WTC11 (cell line): ENCODE measurements at regions not wholly inside any gene's neighbourhood (a gene's known extent, or its start where the extent isn't known, plus 50 kb on each side); places are given as distances from the start of the nearest gene placed in this dataset.
"Not testable (repeated sequence)": the region's sequence is repeated elsewhere in the genome, so short reads cannot be mapped to it uniquely, and the experiment has no call there.

Experiments
- ATAC-seq: fragments of 200-7000 bp; cut with Tn5 transposase; 2 replicates; pipeline ENCODE4 v1.10.0; 2021; ENCODE audit warnings: mild to moderate bottlenecking, moderate library complexity
- CTCF ChIA-PET: fragments of 300-600 bp; sonication (Branson Sonifier 250); formaldehyde crosslinking; loops from one replicate; lab custom pipeline; 2021; ENCODE audit warnings: antibody characterized with exemption; lab: Charles Lee
- POLR2A ChIA-PET: fragments of 350-600 bp; sonication (Branson Sonifier 250); formaldehyde crosslinking; loops from one replicate; lab custom pipeline; 2021; ENCODE audit warnings: antibody characterized with exemption; lab: Charles Lee
- DNase-seq: peaks from one replicate; pipeline ENCODE4 v3.0.0; 2021; ENCODE audit warnings: low spot score
- H3K27ac Mint-ChIP-seq: 2 replicates; pipeline ENCODE4 v1.8.0; 2021; ENCODE audit warnings: mixed read lengths
- H3K27me3 Mint-ChIP-seq: 2 replicates; pipeline ENCODE4 v1.8.0; 2021; ENCODE audit warnings: low read depth, mild to moderate bottlenecking, moderate library complexity, mixed read lengths
- H3K36me3 Mint-ChIP-seq: 2 replicates; pipeline ENCODE4 v1.8.0; 2021; ENCODE audit warnings: mixed read lengths
- H3K4me1 Mint-ChIP-seq: 2 replicates; pipeline ENCODE4 v1.8.0; 2022; ENCODE audit warnings: mixed read lengths
- H3K4me3 Mint-ChIP-seq: 2 replicates; pipeline ENCODE4 v1.8.0; 2021; ENCODE audit warnings: mild to moderate bottlenecking, moderate library complexity, mixed read lengths
- H3K9me3 Mint-ChIP-seq: 2 replicates; pipeline ENCODE4 v1.8.0; 2021; ENCODE audit warnings: mixed read lengths
- E2F4 ChIP-seq: sonication (generic); formaldehyde crosslinking; IDR thresholded peaks from 2 replicates; pipeline ENCODE4 v1.8.1; 2022; ENCODE audit warnings: low read depth, mild to moderate bottlenecking, moderate library complexity, missing genetic modification reagents, borderline replicate concordance
- ESRRA ChIP-seq: sonication (generic); formaldehyde crosslinking; IDR thresholded peaks from 2 replicates; pipeline ENCODE4 v1.8.1; 2022; ENCODE audit warnings: mild to moderate bottlenecking, missing genetic modification reagents, borderline replicate concordance
- FOXP4 ChIP-seq: sonication (generic); formaldehyde crosslinking; IDR thresholded peaks from 2 replicates; pipeline ENCODE4 v1.8.0; 2022; ENCODE audit warnings: mild to moderate bottlenecking, missing genetic modification reagents
- GTF2I ChIP-seq: fragments of 250-450 bp; sonication (Bioruptor Pico); conservative IDR thresholded peaks from 2 replicates; pipeline ENCODE4 v1.4.0; 2021; ENCODE audit warnings: mild to moderate bottlenecking
- JUN ChIP-seq: sonication (generic); formaldehyde crosslinking; IDR thresholded peaks from 2 replicates; pipeline ENCODE4 v1.8.0; 2023; ENCODE audit warnings: mild to moderate bottlenecking, missing genetic modification reagents
- MAX ChIP-seq: sonication (generic); formaldehyde crosslinking; IDR thresholded peaks from 2 replicates; pipeline ENCODE4 v1.8.0; 2022; ENCODE audit warnings: mild to moderate bottlenecking, missing genetic modification reagents
- RORB ChIP-seq: fragments of 250-450 bp; sonication (Bioruptor Pico); IDR thresholded peaks from 2 replicates; pipeline ENCODE4 v1.9.0; 2021; ENCODE audit warnings: mild to moderate bottlenecking
- ZMAT4 ChIP-seq: fragments of 250-450 bp; sonication (Bioruptor Pico); IDR thresholded peaks from 2 replicates; pipeline ENCODE4 v1.9.0; 2021; ENCODE audit warnings: mild to moderate bottlenecking
- ZNF121 ChIP-seq: sonication (generic); formaldehyde crosslinking; IDR thresholded peaks from 2 replicates; pipeline ENCODE4 v1.8.0; 2023; ENCODE audit warnings: missing genetic modification reagents
- ZNF263 ChIP-seq: sonication (generic); formaldehyde crosslinking; IDR thresholded peaks from 2 replicates; pipeline ENCODE4 v1.8.1; 2022; ENCODE audit warnings: low read depth, mild to moderate bottlenecking, moderate library complexity, missing genetic modification reagents
- ZNF396 ChIP-seq: fragments of 250-450 bp; sonication (Bioruptor Pico); IDR thresholded peaks from 2 replicates; pipeline ENCODE4 v1.8.0; 2021; ENCODE audit warnings: mild to moderate bottlenecking, moderate library complexity, borderline replicate concordance
- ZNF423 ChIP-seq: fragments of 250-450 bp; sonication (Bioruptor Pico); IDR thresholded peaks from 2 replicates; pipeline ENCODE4 v2.1.2; 2022; ENCODE audit warnings: mild to moderate bottlenecking, moderate library complexity
- ZNF425 ChIP-seq: fragments of 250-450 bp; sonication (Bioruptor Pico); conservative IDR thresholded peaks from 2 replicates; pipeline ENCODE4 v1.9.0; 2021; ENCODE audit warnings: mild to moderate bottlenecking
- ZNF671 ChIP-seq: fragments of 250-450 bp; sonication (Bioruptor Pico); IDR thresholded peaks from 2 replicates; pipeline ENCODE4 v1.8.0; 2021; ENCODE audit warnings: mild to moderate bottlenecking
- TF ChIP-seq, protein P1 (sequence below): fragments of 250-450 bp; sonication (Bioruptor Pico); IDR thresholded peaks from 2 replicates; pipeline ENCODE4 v1.9.0; 2021; ENCODE audit warnings: moderate library complexity, mild to moderate bottlenecking, inconsistent platforms, borderline replicate concordance
- TF ChIP-seq, protein P2 (sequence below): fragments of 250-450 bp; sonication (Bioruptor Pico); IDR thresholded peaks from 2 replicates; pipeline ENCODE4 v1.9.0; 2021; ENCODE audit warnings: mild to moderate bottlenecking
- TF ChIP-seq, protein P3 (sequence below): sonication (generic); formaldehyde crosslinking; IDR thresholded peaks from 2 replicates; pipeline ENCODE4 v1.8.1; 2023; ENCODE audit warnings: mild to moderate bottlenecking, missing genetic modification reagents
- TF ChIP-seq, protein P4 (sequence below): sonication (generic); formaldehyde crosslinking; conservative IDR thresholded peaks from 2 replicates; pipeline ENCODE4 v1.8.1; 2022; ENCODE audit warnings: mild to moderate bottlenecking, missing genetic modification reagents

- CTCF ChIA-PET = interaction anchor here (0.6 kb wide), 1 partner anchor 885 kb away, joined by 3 read pairs; no protein-coding TSS in a partner anchor
- Mint-ChIP-seq H3K27ac (no peak overlapping the region), H3K4me3 (no peak overlapping the region), H3K4me1 (peaks cover 7% of the 10 kb centered on the region), H3K27me3 (peaks cover 4% of the 10 kb centered on the region), H3K36me3 (no peaks in the 10 kb centered on the region), H3K9me3 (peaks cover 18% of the 10 kb centered on the region)
- DNase-seq (no peak), ATAC-seq (no peak)
- POLR2A ChIA-PET = no interaction called here
- TF ChIP-seq GTF2I (CRISPR knock-in tag) (no peak), ZMAT4 (no peak), ZNF425 (CRISPR knock-in tag) (no peak), ZNF671 (CRISPR knock-in tag) (no peak), ZNF396 (CRISPR knock-in tag) (no peak)
Observed at GRCh38 chr7:69076566-69076965, 521.7 kb upstream of the AUTS2 start.

DNA sequence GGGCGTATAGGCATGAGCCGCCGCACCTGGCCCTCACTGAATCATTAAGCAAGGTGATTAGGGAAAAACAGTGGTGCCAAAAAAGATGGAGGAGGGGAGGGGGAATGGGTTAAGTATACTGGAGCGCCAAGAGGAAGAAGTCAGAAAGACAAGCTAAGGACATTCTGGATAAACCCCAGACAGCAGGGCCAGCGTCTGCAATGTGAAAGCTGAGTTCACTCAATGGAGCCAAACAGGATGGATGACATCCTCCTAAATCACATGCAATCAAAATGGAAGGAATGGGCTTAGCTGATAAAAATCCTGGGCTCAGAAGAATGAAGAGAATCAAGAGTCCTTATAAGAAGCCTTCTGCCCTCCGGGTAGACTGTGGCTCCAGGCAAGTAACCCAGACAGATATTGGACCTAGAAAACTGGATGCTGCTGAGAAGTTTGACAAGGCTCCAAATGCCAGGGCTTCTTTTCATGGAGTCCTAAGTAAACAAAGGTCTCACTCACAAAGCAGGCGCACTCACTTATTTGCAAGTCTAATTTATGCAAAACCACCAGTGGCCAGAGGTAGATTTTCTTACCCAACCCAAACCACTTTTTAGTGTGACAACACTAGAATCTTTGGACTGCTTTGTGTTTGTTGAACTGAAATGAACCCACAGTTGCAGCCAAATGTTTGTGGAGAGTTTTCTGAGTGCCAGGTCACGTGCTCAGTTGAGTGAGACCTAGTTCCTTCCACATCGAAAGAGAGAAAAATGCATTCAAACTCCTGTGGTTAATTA, 519.1 kb upstream of the AUTS2 start:
- peaks cover 3% of the 10 kb centered on the region; the same call in 1 of the 2 replicates for H3K36me3 Mint-ChIP-seq
- peaks cover 7% of the 10 kb centered on the region for H3K4me1 Mint-ChIP-seq
- no peak overlapping the region for H3K27ac Mint-ChIP-seq
- peaks cover 16% of the 10 kb centered on the region for H3K9me3 Mint-ChIP-seq
- no peak for ATAC-seq
- no peak for DNase-seq
- TF ChIP-seq JUN (no peak), ZNF121 (CRISPR knock-in tag) (no peak), FOXP4 (CRISPR knock-in tag) (no peak), ZNF423 (CRISPR knock-in tag) (no peak), ZNF263 (CRISPR knock-in tag) (no peak), RORB (CRISPR knock-in tag) (no peak), ESRRA (CRISPR knock-in tag) (no peak), E2F4 (CRISPR knock-in tag) (no peak), MAX (CRISPR knock-in tag) (no peak)
- TF ChIP-seq, protein P1, sequence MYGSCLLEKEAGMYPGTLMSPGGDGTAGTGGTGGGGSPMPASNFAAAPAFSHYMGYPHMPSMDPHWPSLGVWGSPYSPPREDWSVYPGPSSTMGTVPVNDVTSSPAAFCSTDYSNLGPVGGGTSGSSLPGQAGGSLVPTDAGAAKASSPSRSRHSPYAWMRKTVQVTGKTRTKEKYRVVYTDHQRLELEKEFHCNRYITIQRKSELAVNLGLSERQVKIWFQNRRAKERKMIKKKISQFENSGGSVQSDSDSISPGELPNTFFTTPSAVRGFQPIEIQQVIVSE (CRISPR knock-in tag) = no peak
- TF ChIP-seq, protein P2, sequence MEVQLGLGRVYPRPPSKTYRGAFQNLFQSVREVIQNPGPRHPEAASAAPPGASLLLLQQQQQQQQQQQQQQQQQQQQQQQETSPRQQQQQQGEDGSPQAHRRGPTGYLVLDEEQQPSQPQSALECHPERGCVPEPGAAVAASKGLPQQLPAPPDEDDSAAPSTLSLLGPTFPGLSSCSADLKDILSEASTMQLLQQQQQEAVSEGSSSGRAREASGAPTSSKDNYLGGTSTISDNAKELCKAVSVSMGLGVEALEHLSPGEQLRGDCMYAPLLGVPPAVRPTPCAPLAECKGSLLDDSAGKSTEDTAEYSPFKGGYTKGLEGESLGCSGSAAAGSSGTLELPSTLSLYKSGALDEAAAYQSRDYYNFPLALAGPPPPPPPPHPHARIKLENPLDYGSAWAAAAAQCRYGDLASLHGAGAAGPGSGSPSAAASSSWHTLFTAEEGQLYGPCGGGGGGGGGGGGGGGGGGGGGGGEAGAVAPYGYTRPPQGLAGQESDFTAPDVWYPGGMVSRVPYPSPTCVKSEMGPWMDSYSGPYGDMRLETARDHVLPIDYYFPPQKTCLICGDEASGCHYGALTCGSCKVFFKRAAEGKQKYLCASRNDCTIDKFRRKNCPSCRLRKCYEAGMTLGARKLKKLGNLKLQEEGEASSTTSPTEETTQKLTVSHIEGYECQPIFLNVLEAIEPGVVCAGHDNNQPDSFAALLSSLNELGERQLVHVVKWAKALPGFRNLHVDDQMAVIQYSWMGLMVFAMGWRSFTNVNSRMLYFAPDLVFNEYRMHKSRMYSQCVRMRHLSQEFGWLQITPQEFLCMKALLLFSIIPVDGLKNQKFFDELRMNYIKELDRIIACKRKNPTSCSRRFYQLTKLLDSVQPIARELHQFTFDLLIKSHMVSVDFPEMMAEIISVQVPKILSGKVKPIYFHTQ (CRISPR knock-in tag) = no peak
- TF ChIP-seq, protein P3, sequence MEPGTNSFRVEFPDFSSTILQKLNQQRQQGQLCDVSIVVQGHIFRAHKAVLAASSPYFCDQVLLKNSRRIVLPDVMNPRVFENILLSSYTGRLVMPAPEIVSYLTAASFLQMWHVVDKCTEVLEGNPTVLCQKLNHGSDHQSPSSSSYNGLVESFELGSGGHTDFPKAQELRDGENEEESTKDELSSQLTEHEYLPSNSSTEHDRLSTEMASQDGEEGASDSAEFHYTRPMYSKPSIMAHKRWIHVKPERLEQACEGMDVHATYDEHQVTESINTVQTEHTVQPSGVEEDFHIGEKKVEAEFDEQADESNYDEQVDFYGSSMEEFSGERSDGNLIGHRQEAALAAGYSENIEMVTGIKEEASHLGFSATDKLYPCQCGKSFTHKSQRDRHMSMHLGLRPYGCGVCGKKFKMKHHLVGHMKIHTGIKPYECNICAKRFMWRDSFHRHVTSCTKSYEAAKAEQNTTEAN (CRISPR knock-in tag) = no peak
- TF ChIP-seq, protein P4, sequence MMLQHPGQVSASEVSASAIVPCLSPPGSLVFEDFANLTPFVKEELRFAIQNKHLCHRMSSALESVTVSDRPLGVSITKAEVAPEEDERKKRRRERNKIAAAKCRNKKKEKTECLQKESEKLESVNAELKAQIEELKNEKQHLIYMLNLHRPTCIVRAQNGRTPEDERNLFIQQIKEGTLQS (CRISPR knock-in tag) = no peak
- no peak overlapping the region for H3K4me3 Mint-ChIP-seq
- ChIA-PET POLR2A (no interaction called here), CTCF (interaction anchor here (2.3 kb wide), 1 partner anchor 12 kb away, joined by 9 read pairs; no protein-coding TSS in a partner anchor)
- peaks cover 6% of the 10 kb centered on the region; the same call in 1 of the 2 replicates for H3K27me3 Mint-ChIP-seq

DNA sequence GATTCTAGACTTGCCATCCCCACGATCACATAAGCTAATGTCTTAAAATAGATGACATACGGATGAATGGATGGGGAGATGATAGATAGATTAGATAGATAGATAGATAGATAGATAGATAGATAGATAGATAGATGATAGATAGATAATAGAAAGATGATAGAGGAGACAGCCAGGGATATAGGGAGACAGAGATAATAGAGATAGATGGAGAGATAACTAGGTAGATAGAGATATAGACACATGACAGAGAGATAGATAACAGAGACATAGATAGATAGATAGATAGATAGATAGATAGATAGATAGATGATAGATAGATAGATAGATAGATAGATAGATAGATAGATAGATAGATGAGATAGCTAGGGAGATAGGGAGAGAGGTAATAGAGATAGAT, 511.0 kb upstream of the AUTS2 start:
- H3K27me3 Mint-ChIP-seq, POLR2A ChIA-PET, ATAC-seq, DNase-seq, H3K4me1 Mint-ChIP-seq, H3K27ac Mint-ChIP-seq, H3K36me3 Mint-ChIP-seq, CTCF ChIA-PET, H3K9me3 Mint-ChIP-seq, H3K4me3 Mint-ChIP-seq: not testable (repeated sequence)
